Activated naive CD4-positive, alpha-beta T cell treated with anti-CD3 and anti-CD28 coated beads for 36 hours (primary cell): ENCODE measurements at regions not wholly inside any gene's neighbourhood (a gene's known extent, or its start where the extent isn't known, plus 50 kb on each side); places are given as distances from the start of the nearest gene placed in this dataset.

Source experiments
- CTCF ChIA-PET: fragments of 350-600 bp; sonication (Branson Sonifier 250); formaldehyde crosslinking; loops from one replicate; lab custom pipeline; 2021; ENCODE audit warnings: antibody characterized with exemption; lab: Charles Lee
- DNase-seq: peaks from one replicate; pipeline ENCODE4 v3.0.0-alpha.2; 2020
- H3K27ac Mint-ChIP-seq: one replicate; pipeline ENCODE4 v1.8.0; 2021; ENCODE audit warnings: mild to moderate bottlenecking, mixed read lengths
- H3K27me3 Mint-ChIP-seq: one replicate; pipeline ENCODE4 v1.8.0; 2021; ENCODE audit warnings: low read depth, mixed read lengths
- H3K36me3 Mint-ChIP-seq: one replicate; pipeline ENCODE4 v1.8.0; 2021; ENCODE audit warnings: low read depth, mixed read lengths
- H3K4me1 Mint-ChIP-seq: one replicate; pipeline ENCODE4 v1.8.0; 2021; ENCODE audit warnings: low read depth, mixed read lengths
- H3K4me3 Mint-ChIP-seq: one replicate; pipeline ENCODE4 v1.8.0; 2021; ENCODE audit warnings: mild to moderate bottlenecking, moderate library complexity, mixed read lengths
- H3K9me3 Mint-ChIP-seq: one replicate; pipeline ENCODE4 v1.8.0; 2021; ENCODE audit warnings: mixed read lengths
- intact Hi-C: fragments of 100-400 bp; cut with micrococcal nuclease; formaldehyde crosslinking; loops from one replicate; pipeline ENCODE4 v1.15.1; 2023

GRCh38 chr1:69121723-69122122 is 446.0 kb upstream of the LRRC7 start:
- H3K4me1 Mint-ChIP-seq = no peaks in the 10 kb centered on the region
- no peaks in the 10 kb centered on the region for H3K27me3 Mint-ChIP-seq
- no peaks in the 10 kb centered on the region for H3K36me3 Mint-ChIP-seq
- CTCF ChIA-PET = no interaction called here
- peaks cover 6% of the 10 kb centered on the region for H3K9me3 Mint-ChIP-seq
- no peak for DNase-seq
- no peak overlapping the region for H3K4me3 Mint-ChIP-seq
- no peak overlapping the region for H3K27ac Mint-ChIP-seq
- intact Hi-C loops = no loop called here

- no peaks in the 10 kb centered on the region for H3K36me3 Mint-ChIP-seq
- DNase-seq = no peak
- no peak overlapping the region for H3K27ac Mint-ChIP-seq
- H3K9me3 Mint-ChIP-seq = peaks cover 10% of the 10 kb centered on the region
- H3K27me3 Mint-ChIP-seq = no peaks in the 10 kb centered on the region
- H3K4me3 Mint-ChIP-seq = no peak overlapping the region
- H3K4me1 Mint-ChIP-seq = no peaks in the 10 kb centered on the region
- CTCF ChIA-PET = no interaction called here
- intact Hi-C loops = no loop called here
These were observed 445.3 kb upstream of the LRRC7 start for GRCh38 chr1:69122373-69122772.

GRCh38 chr1:69123486-69123885 is 444.2 kb upstream of the LRRC7 start:
- no peak overlapping the region for H3K27ac Mint-ChIP-seq
- no peaks in the 10 kb centered on the region for H3K4me1 Mint-ChIP-seq
- DNase-seq = no peak
- intact Hi-C loops = no loop called here
- peaks cover 10% of the 10 kb centered on the region for H3K9me3 Mint-ChIP-seq
- no peak overlapping the region for H3K4me3 Mint-ChIP-seq
- H3K27me3 Mint-ChIP-seq = no peaks in the 10 kb centered on the region
- CTCF ChIA-PET = no interaction called here
- H3K36me3 Mint-ChIP-seq = no peaks in the 10 kb centered on the region

- Mint-ChIP-seq H3K4me1 (no peaks in the 10 kb centered on the region), H3K9me3 (peaks cover 8% of the 10 kb centered on the region), H3K27ac (no peak overlapping the region), H3K27me3 (no peaks in the 10 kb centered on the region), H3K36me3 (no peaks in the 10 kb centered on the region), H3K4me3 (no peak overlapping the region)
- intact Hi-C loops = no loop called here
- DNase-seq = no peak
- CTCF ChIA-PET = no interaction called here
These were observed 440.9 kb upstream of the LRRC7 start for GRCh38 chr1:69126796-69127195.

DNA sequence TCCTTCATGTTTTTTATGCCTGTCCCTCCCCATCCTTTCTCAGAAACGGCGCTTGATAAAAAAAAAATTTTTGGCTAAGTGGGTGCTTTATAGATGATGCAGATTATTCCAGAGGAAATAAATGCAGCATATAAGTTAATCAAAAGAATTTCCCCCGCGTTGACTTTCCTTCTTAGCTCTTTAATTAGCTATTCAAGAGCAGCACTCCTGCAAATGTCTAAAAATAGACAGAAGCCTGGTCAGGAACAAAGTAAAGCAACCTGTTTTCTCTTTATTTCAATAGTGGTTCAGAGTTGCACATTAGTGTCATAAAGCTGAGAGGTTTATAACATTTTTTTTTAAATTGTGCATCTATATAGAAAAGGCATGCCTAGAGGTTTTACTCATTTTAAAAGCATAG is 439.5 kb upstream of the LRRC7 start:
- DNase-seq = no peak
- intact Hi-C loops = no loop called here

GRCh38 chr1:69129538-69129937 is 438.2 kb upstream of the LRRC7 start:
- Mint-ChIP-seq H3K27me3 (no peaks in the 10 kb centered on the region), H3K36me3 (no peaks in the 10 kb centered on the region), H3K9me3 (peaks cover 8% of the 10 kb centered on the region), H3K4me3 (no peak overlapping the region), H3K27ac (no peak overlapping the region), H3K4me1 (no peaks in the 10 kb centered on the region)
- intact Hi-C loops = no loop called here
- no peak for DNase-seq
- CTCF ChIA-PET = no interaction called here

More for the DNA sequence above, 439.5 kb upstream of the LRRC7 start:
- Mint-ChIP-seq H3K27me3 (no peaks in the 10 kb centered on the region), H3K4me1 (no peaks in the 10 kb centered on the region), H3K9me3 (peaks cover 8% of the 10 kb centered on the region), H3K36me3 (no peaks in the 10 kb centered on the region), H3K27ac (no peak overlapping the region), H3K4me3 (no peak overlapping the region)
- CTCF ChIA-PET = interaction anchor here (0.6 kb wide), 1 partner anchor 62 kb away, joined by 3 read pairs; no protein-coding TSS in a partner anchor

GRCh38 chr1:69138172-69138571 is 429.6 kb upstream of the LRRC7 start:
- intact Hi-C loops = no loop called here
- no peak for DNase-seq
- CTCF ChIA-PET = interaction anchor here (0.8 kb wide), 1 partner anchor 9 kb away, joined by 3 read pairs; no protein-coding TSS in a partner anchor
- H3K27ac Mint-ChIP-seq = no peak overlapping the region
- no peak overlapping the region for H3K4me3 Mint-ChIP-seq
- H3K9me3 Mint-ChIP-seq = peaks cover 13% of the 10 kb centered on the region
- H3K36me3 Mint-ChIP-seq = no peaks in the 10 kb centered on the region
- H3K27me3 Mint-ChIP-seq = no peaks in the 10 kb centered on the region
- no peaks in the 10 kb centered on the region for H3K4me1 Mint-ChIP-seq

GRCh38 chr1:69139007-69139406 is 428.7 kb upstream of the LRRC7 start:
- CTCF ChIA-PET = interaction anchor here (0.6 to 0.8 kb wide), 2 partner anchors 8 to 341 kb away, joined by 3 to 6 read pairs; no protein-coding TSS in a partner anchor

GRCh38 chr1:69146303-69146702 is 421.4 kb upstream of the LRRC7 start:
- no peak for DNase-seq
- Mint-ChIP-seq H3K27ac (no peak overlapping the region), H3K36me3 (no peaks in the 10 kb centered on the region), H3K4me3 (no peak overlapping the region), H3K4me1 (no peaks in the 10 kb centered on the region), H3K9me3 (no peaks in the 10 kb centered on the region), H3K27me3 (no peaks in the 10 kb centered on the region)
- intact Hi-C loops = no loop called here
- CTCF ChIA-PET = no interaction called here

More at GRCh38 chr1:69139007-69139406, 428.7 kb upstream of the LRRC7 start:
- no peak overlapping the region for H3K4me3 Mint-ChIP-seq
- H3K9me3 Mint-ChIP-seq = peaks cover 13% of the 10 kb centered on the region
- no peaks in the 10 kb centered on the region for H3K4me1 Mint-ChIP-seq
- H3K27me3 Mint-ChIP-seq = no peaks in the 10 kb centered on the region
- no peak overlapping the region for H3K27ac Mint-ChIP-seq
- intact Hi-C loops = no loop called here
- no peaks in the 10 kb centered on the region for H3K36me3 Mint-ChIP-seq
- no peak for DNase-seq

DNA sequence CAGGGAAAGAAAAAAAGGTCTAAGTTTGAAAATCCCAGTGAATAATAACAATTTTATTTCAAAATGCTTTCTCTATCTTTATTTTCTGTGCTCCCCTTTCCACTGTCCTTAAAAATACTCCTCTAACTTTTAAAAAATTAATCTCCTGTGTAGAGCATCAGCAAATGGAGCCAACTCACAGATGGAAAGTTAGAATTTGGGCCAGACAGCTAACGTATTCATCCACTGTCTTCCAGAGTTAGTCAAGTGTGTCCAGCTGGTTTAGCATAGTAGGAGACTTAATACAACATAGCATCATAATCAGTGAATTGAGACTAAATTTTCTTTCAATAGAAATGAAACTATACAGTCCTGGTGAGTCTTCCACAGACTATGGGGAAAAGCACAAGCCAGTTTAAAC is 419.0 kb upstream of the LRRC7 start:
- Mint-ChIP-seq H3K4me3 (no peak overlapping the region), H3K27me3 (no peaks in the 10 kb centered on the region), H3K9me3 (peaks cover 8% of the 10 kb centered on the region), H3K27ac (no peak overlapping the region), H3K4me1 (no peaks in the 10 kb centered on the region), H3K36me3 (no peaks in the 10 kb centered on the region)
- DNase-seq = no peak
- CTCF ChIA-PET = no interaction called here
- intact Hi-C loops = no loop called here

GRCh38 chr1:69157046-69157756 is 410.5 kb upstream of the LRRC7 start:
- no peak for DNase-seq
- Mint-ChIP-seq H3K4me3 (no peak overlapping the region), H3K27me3 (no peaks in the 10 kb centered on the region), H3K9me3 (peaks cover 8% of the 10 kb centered on the region), H3K27ac (no peak overlapping the region), H3K36me3 (no peaks in the 10 kb centered on the region), H3K4me1 (no peaks in the 10 kb centered on the region)
- intact Hi-C loops = no loop called here
- CTCF ChIA-PET = no interaction called here

DNA sequence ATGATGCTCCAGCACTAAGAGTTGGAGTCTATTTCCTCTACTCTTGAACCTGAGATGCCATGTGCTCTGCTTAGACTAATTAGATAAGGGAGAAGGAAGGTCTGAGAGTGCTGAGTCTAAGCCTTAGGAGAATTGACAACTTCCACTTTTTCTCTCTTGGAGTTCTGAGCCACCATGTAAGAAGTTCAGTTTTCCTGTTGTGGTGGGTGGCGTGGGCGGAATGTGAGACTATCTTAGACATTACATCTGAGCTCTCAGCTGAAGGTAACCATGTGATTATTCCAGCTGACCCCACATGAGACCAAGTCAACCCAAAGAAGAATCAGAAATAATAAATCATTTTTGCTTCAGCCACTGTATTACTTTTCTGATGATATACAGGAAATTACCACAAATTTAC is 404.5 kb upstream of the LRRC7 start:
- H3K4me1 Mint-ChIP-seq = no peaks in the 10 kb centered on the region
- H3K27me3 Mint-ChIP-seq = no peaks in the 10 kb centered on the region
- CTCF ChIA-PET = no interaction called here
- H3K27ac Mint-ChIP-seq = no peak overlapping the region
- DNase-seq = no peak
- H3K9me3 Mint-ChIP-seq = no peaks in the 10 kb centered on the region
- intact Hi-C loops = no loop called here
- H3K36me3 Mint-ChIP-seq = no peaks in the 10 kb centered on the region
- H3K4me3 Mint-ChIP-seq = no peak overlapping the region

DNA sequence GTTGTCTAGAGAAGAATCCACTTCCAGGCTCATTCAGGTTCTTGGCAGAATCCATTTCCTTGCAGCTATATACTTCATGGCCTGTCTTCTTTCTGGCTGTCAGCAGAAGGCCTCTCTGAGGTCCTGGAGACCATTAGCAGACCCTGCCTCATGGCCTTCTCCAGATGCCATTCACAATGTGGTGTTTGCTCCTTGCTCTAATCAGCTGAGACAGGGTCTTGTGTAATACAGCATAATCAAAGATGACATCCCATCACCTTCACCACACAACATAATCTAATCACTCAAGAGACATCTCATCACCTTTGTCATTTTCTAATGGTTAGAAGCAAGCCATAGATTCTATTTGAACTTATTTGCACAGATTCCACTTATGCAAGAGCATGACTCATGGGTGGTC is 403.9 kb upstream of the LRRC7 start:
- no peak overlapping the region for H3K27ac Mint-ChIP-seq

More for the DNA sequence above, 403.9 kb upstream of the LRRC7 start:
- no peak for DNase-seq
- no peaks in the 10 kb centered on the region for H3K4me1 Mint-ChIP-seq
- no peaks in the 10 kb centered on the region for H3K27me3 Mint-ChIP-seq
- no peak overlapping the region for H3K4me3 Mint-ChIP-seq
- no peaks in the 10 kb centered on the region for H3K9me3 Mint-ChIP-seq
- no peaks in the 10 kb centered on the region for H3K36me3 Mint-ChIP-seq
- intact Hi-C loops = no loop called here
- CTCF ChIA-PET = interaction anchor here (0.6 kb wide), 1 partner anchor 929 kb away, joined by 3 read pairs; no protein-coding TSS in a partner anchor
